ENCODE measurements at regions not wholly inside any gene's neighbourhood (a gene's known extent, or its start where the extent isn't known, plus 50 kb on each side); places are given as distances from the start of the nearest gene placed in this dataset.

DNA sequence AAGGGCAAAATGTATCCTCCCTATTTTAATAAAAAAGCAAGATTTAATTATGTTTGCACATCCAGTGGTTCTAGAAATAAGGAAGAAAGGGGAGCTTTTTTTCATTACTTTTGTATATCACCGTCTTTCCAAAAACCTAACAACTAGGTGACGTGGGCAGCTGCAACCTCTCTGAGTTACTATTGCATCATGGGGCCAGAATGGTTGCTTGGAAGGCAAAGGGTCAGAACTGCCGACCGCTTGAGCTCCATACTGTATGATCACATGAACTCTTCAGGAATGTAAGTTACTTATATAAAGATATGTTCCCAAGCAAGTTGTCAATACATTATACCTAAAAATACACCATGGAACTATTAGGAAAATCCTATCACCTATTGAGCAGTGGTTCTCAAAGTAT is 85.6 kb upstream of the HIVEP3 start (continued):
- TF ChIP-seq, protein P1, sequence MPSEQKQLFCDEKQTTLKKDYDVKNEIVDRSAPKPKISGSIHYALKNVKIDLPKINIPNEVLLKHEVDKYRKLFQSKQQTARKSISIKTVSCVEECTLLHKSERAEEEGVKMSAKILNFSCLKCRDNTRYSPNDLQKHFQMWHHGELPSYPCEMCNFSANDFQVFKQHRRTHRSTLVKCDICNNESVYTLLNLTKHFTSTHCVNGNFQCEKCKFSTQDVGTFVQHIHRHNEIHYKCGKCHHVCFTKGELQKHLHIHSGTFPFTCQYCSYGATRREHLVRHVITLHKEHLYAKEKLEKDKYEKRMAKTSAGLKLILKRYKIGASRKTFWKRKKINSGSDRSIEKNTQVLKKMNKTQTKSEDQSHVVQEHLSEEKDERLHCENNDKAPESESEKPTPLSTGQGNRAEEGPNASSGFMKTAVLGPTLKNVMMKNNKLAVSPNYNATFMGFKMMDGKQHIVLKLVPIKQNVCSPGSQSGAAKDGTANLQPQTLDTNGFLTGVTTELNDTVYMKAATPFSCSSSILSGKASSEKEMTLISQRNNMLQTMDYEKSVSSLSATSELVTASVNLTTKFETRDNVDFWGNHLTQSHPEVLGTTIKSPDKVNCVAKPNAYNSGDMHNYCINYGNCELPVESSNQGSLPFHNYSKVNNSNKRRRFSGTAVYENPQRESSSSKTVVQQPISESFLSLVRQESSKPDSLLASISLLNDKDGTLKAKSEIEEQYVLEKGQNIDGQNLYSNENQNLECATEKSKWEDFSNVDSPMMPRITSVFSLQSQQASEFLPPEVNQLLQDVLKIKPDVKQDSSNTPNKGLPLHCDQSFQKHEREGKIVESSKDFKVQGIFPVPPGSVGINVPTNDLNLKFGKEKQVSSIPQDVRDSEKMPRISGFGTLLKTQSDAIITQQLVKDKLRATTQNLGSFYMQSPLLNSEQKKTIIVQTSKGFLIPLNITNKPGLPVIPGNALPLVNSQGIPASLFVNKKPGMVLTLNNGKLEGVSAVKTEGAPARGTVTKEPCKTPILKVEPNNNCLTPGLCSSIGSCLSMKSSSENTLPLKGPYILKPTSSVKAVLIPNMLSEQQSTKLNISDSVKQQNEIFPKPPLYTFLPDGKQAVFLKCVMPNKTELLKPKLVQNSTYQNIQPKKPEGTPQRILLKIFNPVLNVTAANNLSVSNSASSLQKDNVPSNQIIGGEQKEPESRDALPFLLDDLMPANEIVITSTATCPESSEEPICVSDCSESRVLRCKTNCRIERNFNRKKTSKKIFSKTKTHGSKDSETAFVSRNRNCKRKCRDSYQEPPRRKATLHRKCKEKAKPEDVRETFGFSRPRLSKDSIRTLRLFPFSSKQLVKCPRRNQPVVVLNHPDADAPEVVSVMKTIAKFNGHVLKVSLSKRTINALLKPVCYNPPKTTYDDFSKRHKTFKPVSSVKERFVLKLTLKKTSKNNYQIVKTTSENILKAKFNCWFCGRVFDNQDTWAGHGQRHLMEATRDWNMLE (tag by site-specific recombination; conservative IDR thresholded peaks at IDR 0.05; ENCODE audit: low read depth), result no peak
- TF ChIP-seq ZNF501 (tag by site-specific recombination; IDR thresholded peaks at IDR 0.05), result no peak
- TF ChIP-seq ZNF23 (tag by site-specific recombination; IDR thresholded peaks at IDR 0.05; ENCODE audit: borderline replicate concordance), result no peak
- TF ChIP-seq ZNF785 (tag by site-specific recombination; IDR thresholded peaks at IDR 0.05), result no peak
- TF ChIP-seq GLIS2 (tag by site-specific recombination; IDR thresholded peaks at IDR 0.05), result no peak
- TF ChIP-seq, protein P2, sequence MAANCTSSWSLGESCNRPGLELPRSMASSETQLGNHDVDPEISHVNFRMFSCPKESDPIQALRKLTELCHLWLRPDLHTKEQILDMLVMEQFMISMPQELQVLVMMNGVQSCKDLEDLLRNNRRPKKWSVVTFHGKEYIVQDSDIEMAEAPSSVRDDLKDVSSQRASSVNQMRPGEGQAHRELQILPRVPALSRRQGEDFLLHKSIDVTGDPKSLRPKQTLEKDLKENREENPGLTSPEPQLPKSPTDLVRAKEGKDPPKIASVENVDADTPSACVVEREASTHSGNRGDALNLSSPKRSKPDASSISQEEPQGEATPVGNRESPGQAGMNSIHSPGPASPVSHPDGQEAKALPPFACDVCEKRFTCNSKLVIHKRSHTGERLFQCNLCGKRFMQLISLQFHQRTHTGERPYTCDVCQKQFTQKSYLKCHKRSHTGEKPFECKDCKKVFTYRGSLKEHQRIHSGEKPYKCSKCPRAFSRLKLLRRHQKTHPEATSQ (tag by site-specific recombination; IDR thresholded peaks at IDR 0.05), result no peak
- TF ChIP-seq ZBTB1 (tag by site-specific recombination; IDR thresholded peaks at IDR 0.05), result no peak
- no peak for TF ChIP-seq ZNF776 (tag by site-specific recombination; IDR thresholded peaks at IDR 0.05; ENCODE audit: borderline replicate concordance)
- no peak for TF ChIP-seq ZNF777 (tag by site-specific recombination; IDR thresholded peaks at IDR 0.05; ENCODE audit: borderline replicate concordance)
- TF ChIP-seq ZNF791 (tag by site-specific recombination; IDR thresholded peaks at IDR 0.05), result no peak
- no peak for TF ChIP-seq ZNF404 (tag by site-specific recombination; IDR thresholded peaks at IDR 0.05)
- TF ChIP-seq, protein P3, sequence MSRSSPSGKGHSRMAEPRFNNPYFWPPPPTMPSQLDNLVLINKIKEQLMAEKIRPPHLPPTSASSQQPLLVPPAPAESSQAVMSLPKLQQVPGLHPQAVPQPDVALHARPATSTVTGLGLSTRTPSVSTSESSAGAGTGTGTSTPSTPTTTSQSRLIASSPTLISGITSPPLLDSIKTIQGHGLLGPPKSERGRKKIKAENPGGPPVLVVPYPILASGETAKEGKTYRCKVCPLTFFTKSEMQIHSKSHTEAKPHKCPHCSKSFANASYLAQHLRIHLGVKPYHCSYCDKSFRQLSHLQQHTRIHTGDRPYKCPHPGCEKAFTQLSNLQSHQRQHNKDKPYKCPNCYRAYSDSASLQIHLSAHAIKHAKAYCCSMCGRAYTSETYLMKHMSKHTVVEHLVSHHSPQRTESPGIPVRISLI (tag by site-specific recombination; IDR thresholded peaks at IDR 0.05), result no peak
- TF ChIP-seq, protein P4, sequence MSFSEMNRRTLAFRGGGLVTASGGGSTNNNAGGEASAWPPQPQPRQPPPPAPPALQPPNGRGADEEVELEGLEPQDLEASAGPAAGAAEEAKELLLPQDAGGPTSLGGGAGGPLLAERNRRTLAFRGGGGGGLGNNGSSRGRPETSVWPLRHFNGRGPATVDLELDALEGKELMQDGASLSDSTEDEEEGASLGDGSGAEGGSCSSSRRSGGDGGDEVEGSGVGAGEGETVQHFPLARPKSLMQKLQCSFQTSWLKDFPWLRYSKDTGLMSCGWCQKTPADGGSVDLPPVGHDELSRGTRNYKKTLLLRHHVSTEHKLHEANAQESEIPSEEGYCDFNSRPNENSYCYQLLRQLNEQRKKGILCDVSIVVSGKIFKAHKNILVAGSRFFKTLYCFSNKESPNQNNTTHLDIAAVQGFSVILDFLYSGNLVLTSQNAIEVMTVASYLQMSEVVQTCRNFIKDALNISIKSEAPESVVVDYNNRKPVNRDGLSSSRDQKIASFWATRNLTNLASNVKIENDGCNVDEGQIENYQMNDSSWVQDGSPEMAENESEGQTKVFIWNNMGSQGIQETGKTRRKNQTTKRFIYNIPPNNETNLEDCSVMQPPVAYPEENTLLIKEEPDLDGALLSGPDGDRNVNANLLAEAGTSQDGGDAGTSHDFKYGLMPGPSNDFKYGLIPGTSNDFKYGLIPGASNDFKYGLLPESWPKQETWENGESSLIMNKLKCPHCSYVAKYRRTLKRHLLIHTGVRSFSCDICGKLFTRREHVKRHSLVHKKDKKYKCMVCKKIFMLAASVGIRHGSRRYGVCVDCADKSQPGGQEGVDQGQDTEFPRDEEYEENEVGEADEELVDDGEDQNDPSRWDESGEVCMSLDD (tag by site-specific recombination; IDR thresholded peaks at IDR 0.05), result no peak

DNA sequence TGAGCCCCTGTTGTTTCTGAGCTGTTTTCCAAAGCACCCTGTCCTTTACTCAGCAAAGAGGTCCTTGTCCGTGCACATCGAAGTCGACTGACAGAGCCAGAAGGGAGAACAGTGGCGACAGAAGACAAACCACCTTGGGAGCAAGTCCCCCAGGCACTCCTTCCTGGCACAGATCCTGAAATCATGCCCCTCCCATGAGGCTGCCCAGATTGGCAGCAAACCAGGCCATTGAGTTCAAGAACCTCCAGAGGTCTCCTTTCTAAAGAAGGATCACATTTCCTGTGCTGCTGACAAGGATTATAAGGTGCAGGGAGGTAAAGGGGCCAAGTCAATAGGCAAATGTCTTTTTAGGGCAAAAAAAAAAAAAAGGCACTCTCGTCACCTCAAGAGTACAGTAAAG is 84.7 kb upstream of the HIVEP3 start:
- TF ChIP-seq GLIS1 (tag by site-specific recombination; IDR thresholded peaks at IDR 0.05), result peak; percentile 50; the same call in 1 of the 2 replicates
- no peak for TF ChIP-seq ZNF184 (tag by site-specific recombination; IDR thresholded peaks at IDR 0.05)
- Histone ChIP-seq H3K9me3 (ENCODE audit: control insufficient read depth, insufficient read depth, low read depth, low read length) (no peaks in the 10 kb centered on the region), H3K36me3 (ENCODE audit: control insufficient read depth in 2 of 2, insufficient read depth in 1 of 2, low read length in 2 of 2) (no peaks in the 10 kb centered on the region), H3K4me3 (ENCODE audit: low read depth, low read length) (no peak overlapping the region), H3K27ac (ENCODE audit: extremely low read depth, low read depth, low read length) (no peak overlapping the region), H3K4me1 (ENCODE audit: control insufficient read depth, insufficient read depth, low read length) (no peaks in the 10 kb centered on the region)
- ChIA-PET POLR2A (no interaction called here), CTCF (no interaction called here)
